ENCODE measurements at regions not wholly inside any gene's neighbourhood (a gene's known extent, or its start where the extent isn't known, plus 50 kb on each side); places are given as distances from the start of the nearest gene placed in this dataset.

DNA sequence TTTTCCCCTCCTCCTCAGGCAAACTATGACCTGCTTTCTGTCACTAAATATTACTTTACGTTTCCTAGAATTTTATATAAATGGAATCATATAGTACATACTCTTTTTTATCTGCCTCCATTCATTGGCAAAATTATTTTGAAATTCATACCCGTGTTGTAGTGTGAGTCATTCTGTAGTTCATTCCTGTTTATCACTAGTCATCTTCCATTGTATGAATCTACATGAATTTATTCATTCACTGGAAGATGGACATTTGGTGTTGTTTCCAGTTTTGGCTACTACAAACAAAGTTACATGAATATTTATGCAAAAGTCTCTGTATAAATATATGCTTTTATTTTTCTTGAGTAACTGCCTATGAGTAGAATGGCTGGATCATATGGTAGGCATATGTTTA is 60.7 kb upstream of the OPCML start:
- Histone ChIP-seq H3K27me3 (ENCODE audit: insufficient read depth, low read length, poor library complexity, severe bottlenecking) (no peaks in the 10 kb centered on the region), H3K4me1 (ENCODE audit: insufficient read depth, low read length) (no peaks in the 10 kb centered on the region), H3K4me3 (ENCODE audit: low read length) (no peak overlapping the region), H3K36me3 (ENCODE audit: insufficient read depth, low read length) (no peaks in the 10 kb centered on the region), H3K9me3 (ENCODE audit: low read length) (no peaks in the 10 kb centered on the region), H3K27ac (ENCODE audit: low read depth, low read length) (no peak overlapping the region)
- H3K27me3 Mint-ChIP-seq = no peaks in the 10 kb centered on the region
- no peak overlapping the region for H3K27ac Mint-ChIP-seq
- H3K4me3 Mint-ChIP-seq = no peak overlapping the region
- ChIA-PET CTCF (no interaction called here), POLR2A (no interaction called here)
- no peaks in the 10 kb centered on the region for H3K36me3 Mint-ChIP-seq
- H3K9me3 Mint-ChIP-seq = peaks cover 0 to 8% (median 7%) of the 10 kb centered on the region in 5 donors
- H3K4me1 Mint-ChIP-seq = no peaks in the 10 kb centered on the region
- DNase-seq = no peak

DNA sequence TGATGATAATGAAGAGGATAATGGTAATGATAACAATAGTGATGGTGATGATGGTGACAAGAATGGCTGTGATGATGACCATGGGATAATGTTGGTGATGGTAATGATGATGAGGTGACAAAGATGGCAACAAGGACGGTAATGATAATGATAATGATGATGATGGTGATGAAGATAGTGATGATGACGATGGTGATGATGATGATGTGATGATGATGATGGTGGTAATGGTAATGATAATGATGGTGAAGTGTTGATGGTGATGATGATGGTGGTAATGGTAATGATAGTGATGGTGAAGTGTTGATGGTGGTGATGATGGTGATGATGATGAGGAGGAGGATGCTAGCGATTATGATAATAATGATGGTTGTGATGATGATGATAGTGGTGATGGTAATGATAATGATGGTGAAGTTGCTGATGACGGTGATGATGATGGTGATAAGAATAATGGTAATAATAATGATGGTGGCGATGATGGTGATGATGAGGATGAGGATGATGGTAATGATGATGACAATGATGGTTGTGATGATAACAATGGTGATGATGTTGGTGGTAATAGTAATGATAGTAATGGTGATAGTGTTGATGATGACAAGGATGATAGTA is 54.7 kb upstream of the OPCML start:
- no peaks in the 10 kb centered on the region for H3K36me3 Mint-ChIP-seq
- no peak for DNase-seq
- Histone ChIP-seq H3K4me1 (ENCODE audit: insufficient read depth, low read length) (no peaks in the 10 kb centered on the region), H3K36me3 (ENCODE audit: insufficient read depth, low read length) (no peaks in the 10 kb centered on the region), H3K4me3 (ENCODE audit: low read length) (no peak overlapping the region), H3K27ac (ENCODE audit: low read depth, low read length) (no peak overlapping the region), H3K27me3 (ENCODE audit: insufficient read depth, low read length, poor library complexity, severe bottlenecking) (no peaks in the 10 kb centered on the region), H3K9me3 (ENCODE audit: low read length) (no peaks in the 10 kb centered on the region)
- no peak overlapping the region for H3K27ac Mint-ChIP-seq
- ChIA-PET CTCF (no interaction called here), POLR2A (no interaction called here)
- H3K27me3 Mint-ChIP-seq = no peaks in the 10 kb centered on the region
- no peaks in the 10 kb centered on the region for H3K4me1 Mint-ChIP-seq
- H3K9me3 Mint-ChIP-seq = peaks cover 0 to 11% (median 5%) of the 10 kb centered on the region in 5 donors
- H3K4me3 Mint-ChIP-seq = no peak overlapping the region

DNA sequence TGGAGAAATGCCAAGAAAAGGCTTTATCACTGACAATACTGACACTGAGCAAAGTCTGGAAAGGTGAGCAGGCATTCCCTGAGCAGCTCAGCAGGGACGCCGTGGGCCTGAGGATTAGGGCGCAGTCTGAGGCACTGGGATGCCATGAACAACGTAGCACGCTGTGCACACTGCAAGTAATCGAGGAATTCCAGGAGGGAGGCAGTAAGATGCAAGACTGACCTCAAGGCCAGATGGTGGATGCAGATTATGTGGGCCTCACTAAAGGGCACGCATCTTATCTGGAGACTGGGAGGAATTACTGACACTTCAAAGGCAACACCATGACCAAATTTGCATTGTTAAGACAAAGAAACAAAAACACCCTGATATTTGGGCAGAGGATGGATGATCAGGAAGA is 50.4 kb upstream of the OPCML start:
- CTCF ChIA-PET = no interaction called here
- POLR2A ChIA-PET = no interaction called here

DNA sequence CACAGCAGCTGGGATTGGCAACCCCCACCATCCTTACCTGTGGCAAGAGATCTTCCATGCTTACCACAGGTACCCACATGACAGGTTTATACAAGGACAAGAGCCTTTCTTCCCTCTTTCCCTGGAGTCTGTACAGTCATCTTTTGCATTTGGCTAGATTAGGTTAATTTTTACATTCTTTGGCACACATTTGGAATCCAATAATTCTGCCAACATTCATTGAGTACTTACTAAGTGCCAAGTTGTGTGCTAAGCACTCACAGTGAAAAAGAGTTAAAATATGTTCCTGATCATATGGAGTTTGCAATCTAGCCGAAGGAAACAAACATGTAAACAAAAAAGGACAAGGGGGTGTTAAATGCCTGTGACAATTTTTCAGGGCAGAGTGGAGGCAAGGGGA is 50.0 kb upstream of the OPCML start:
- H3K9me3 ChIP-seq (ENCODE audit: low read length) = no peaks in the 10 kb centered on the region
- Mint-ChIP-seq H3K27me3 (peaks cover 0 to 3% of the 10 kb centered on the region in 2 donors), H3K4me3 (no peak overlapping the region), H3K36me3 (no peaks in the 10 kb centered on the region), H3K27ac (no peak overlapping the region), H3K9me3 (peaks cover 2 to 12% (median 4%) of the 10 kb centered on the region in 5 donors), H3K4me1 (no peaks in the 10 kb centered on the region)
- H3K27me3 ChIP-seq (ENCODE audit: insufficient read depth, low read length, poor library complexity, severe bottlenecking) = no peaks in the 10 kb centered on the region
- ChIA-PET POLR2A (no interaction called here), CTCF (no interaction called here)
- no peak for DNase-seq
- no peak overlapping the region for H3K4me3 ChIP-seq (ENCODE audit: low read length)
- H3K4me1 ChIP-seq (ENCODE audit: insufficient read depth, low read length) = no peaks in the 10 kb centered on the region
- no peaks in the 10 kb centered on the region for H3K36me3 ChIP-seq (ENCODE audit: insufficient read depth, low read length)
- no peak overlapping the region for H3K27ac ChIP-seq (ENCODE audit: low read depth, low read length)

More for the DNA sequence above, 50.4 kb upstream of the OPCML start:
- Mint-ChIP-seq H3K27me3 (peaks cover 0 to 3% of the 10 kb centered on the region in 2 donors), H3K36me3 (no peaks in the 10 kb centered on the region), H3K4me1 (no peaks in the 10 kb centered on the region), H3K9me3 (peaks cover 2 to 11% (median 4%) of the 10 kb centered on the region in 5 donors), H3K4me3 (no peak overlapping the region), H3K27ac (no peak overlapping the region)
- Histone ChIP-seq H3K27ac (ENCODE audit: low read depth, low read length) (no peak overlapping the region), H3K4me3 (ENCODE audit: low read length) (no peak overlapping the region), H3K4me1 (ENCODE audit: insufficient read depth, low read length) (no peaks in the 10 kb centered on the region), H3K9me3 (ENCODE audit: low read length) (no peaks in the 10 kb centered on the region), H3K36me3 (ENCODE audit: insufficient read depth, low read length) (no peaks in the 10 kb centered on the region), H3K27me3 (ENCODE audit: insufficient read depth, low read length, poor library complexity, severe bottlenecking) (no peaks in the 10 kb centered on the region)
- no peak for DNase-seq

All from CD8-positive, alpha-beta memory T cell (primary cell).